H9 (cell line): ENCODE measurements at regions not wholly inside any gene's neighbourhood (a gene's known extent, or its start where the extent isn't known, plus 50 kb on each side); places are given as distances from the start of the nearest gene placed in this dataset.

Experiments used
- DNase-seq: peaks from one replicate; pipeline ENCODE4 v3.0.0-alpha.2; 2017
- H2AFZ ChIP-seq: one replicate; pipeline ENCODE4 v1.6.1; 2013; ENCODE audit warnings: mild to moderate bottlenecking, low read length, control low read depth, moderate library complexity
- H2AK5ac ChIP-seq: 2 replicates; pipeline ENCODE4 v1.6.1; 2013; ENCODE audit warnings: low read length, control low read depth, mixed read lengths; ENCODE audit not compliant: insufficient read length
- H2BK120ac ChIP-seq: one replicate; pipeline ENCODE4 v1.6.1; 2013; ENCODE audit warnings: low read depth, mild to moderate bottlenecking, low read length, control low read depth, inconsistent platforms; ENCODE audit not compliant: poor library complexity, severe bottlenecking
- H2BK12ac ChIP-seq: 2 replicates; pipeline ENCODE4 v1.6.1; 2013; ENCODE audit warnings: low read length, control low read depth, mixed read lengths, low read depth; ENCODE audit not compliant: insufficient read length
- H2BK15ac ChIP-seq: 2 replicates; pipeline ENCODE4 v1.6.1; 2013; ENCODE audit warnings: low read depth, low read length, control low read depth
- H2BK20ac ChIP-seq: one replicate; pipeline ENCODE4 v1.6.1; 2013; ENCODE audit warnings: low read depth, mild to moderate bottlenecking, low read length, control low read depth, inconsistent platforms; ENCODE audit not compliant: poor library complexity, severe bottlenecking
- H2BK5ac ChIP-seq: 2 replicates; pipeline ENCODE4 v1.6.1; 2013; ENCODE audit warnings: low read length, control low read depth, mixed read lengths; ENCODE audit not compliant: insufficient read length
- H3K14ac ChIP-seq: 2 replicates; pipeline ENCODE4 v1.6.1; 2013; ENCODE audit warnings: low read length, control low read depth; ENCODE audit not compliant: insufficient read depth
- H3K18ac ChIP-seq: 2 replicates; pipeline ENCODE4 v1.6.1; 2013; ENCODE audit warnings: low read depth, mild to moderate bottlenecking, mixed read lengths, low read length, control low read depth; ENCODE audit not compliant: insufficient read length
- H3K23ac ChIP-seq: 2 replicates; pipeline ENCODE4 v1.6.1; 2013; ENCODE audit warnings: low read length, control low read depth, mixed read lengths, low read depth; ENCODE audit not compliant: insufficient read length
- H3K23me2 ChIP-seq: 2 replicates; pipeline ENCODE4 v1.6.1; 2013; ENCODE audit warnings: low read depth, mild to moderate bottlenecking, mixed read lengths, low read length, control low read depth; ENCODE audit not compliant: insufficient read length, poor library complexity, severe bottlenecking
- H3K27ac ChIP-seq: 2 replicates; pipeline ENCODE4 v1.5.1; 2013; ENCODE audit warnings: low read length, control low read depth, mixed read lengths, low read depth; ENCODE audit not compliant: insufficient read length
- H3K27me3 ChIP-seq: 2 replicates; pipeline ENCODE4 v1.6.1; 2013; ENCODE audit warnings: low read length, control low read depth, inconsistent platforms; ENCODE audit not compliant: insufficient read depth
- H3K4ac ChIP-seq: 2 replicates; pipeline ENCODE4 v1.6.1; 2013; ENCODE audit warnings: low read depth, mild to moderate bottlenecking, control low read depth, inconsistent platforms, low read length, moderate library complexity
- H3K4me1 ChIP-seq: 2 replicates; pipeline ENCODE4 v1.6.1; 2013; ENCODE audit warnings: low read length, control low read depth, inconsistent platforms; ENCODE audit not compliant: insufficient read depth
- H3K4me2 ChIP-seq: 2 replicates; pipeline ENCODE4 v1.6.1; 2013; ENCODE audit warnings: low read length, control low read depth, mixed read lengths; ENCODE audit not compliant: insufficient read length, insufficient read depth
- H3K56ac ChIP-seq: 2 replicates; pipeline ENCODE4 v1.6.1; 2013; ENCODE audit warnings: low read depth, mild to moderate bottlenecking, mixed read lengths, low read length, control low read depth; ENCODE audit not compliant: insufficient read length
- H3K79me1 ChIP-seq: 2 replicates; pipeline ENCODE4 v1.6.1; 2013; ENCODE audit warnings: low read depth, mild to moderate bottlenecking, moderate library complexity, low read length, control low read depth, inconsistent platforms; ENCODE audit not compliant: insufficient read depth, poor library complexity, severe bottlenecking
- H3K79me2 ChIP-seq: 2 replicates; pipeline ENCODE4 v1.6.1; 2013; ENCODE audit warnings: low read length, control low read depth, inconsistent platforms; ENCODE audit not compliant: insufficient read depth
- H3K9ac ChIP-seq: 2 replicates; pipeline ENCODE4 v1.6.1; 2013; ENCODE audit warnings: low read length, control low read depth, mixed read lengths; ENCODE audit not compliant: insufficient read length; ENCODE audit errors: extremely low read depth
- H3K9me3 ChIP-seq: one replicate; pipeline ENCODE4 v1.6.1; 2013; ENCODE audit warnings: low read depth, low read length, inconsistent platforms; ENCODE audit not compliant: control insufficient read depth
- H3T11ph ChIP-seq: one replicate; pipeline ENCODE4 v1.6.1; 2013; ENCODE audit warnings: mild to moderate bottlenecking, low read length, control low read depth, inconsistent platforms
- H4K20me1 ChIP-seq: one replicate; pipeline ENCODE4 v1.6.1; 2013; ENCODE audit not compliant: control insufficient read depth, insufficient read length, insufficient read depth
- H4K5ac ChIP-seq: 2 replicates; pipeline ENCODE4 v1.6.1; 2013; ENCODE audit warnings: low read depth, mild to moderate bottlenecking, mixed read lengths, low read length, control low read depth; ENCODE audit not compliant: insufficient read length
- H4K8ac ChIP-seq: replicated peaks from 2 replicates; pipeline ENCODE4 v1.6.1; 2013; ENCODE audit warnings: low read length, control low read depth, mixed read lengths, low read depth; ENCODE audit not compliant: insufficient read length
- H4K91ac ChIP-seq: 2 replicates; pipeline ENCODE4 v1.6.1; 2013; ENCODE audit warnings: low read depth, mild to moderate bottlenecking, moderate library complexity, mixed read lengths, low read length, control low read depth; ENCODE audit not compliant: insufficient read length
- H3K27ac Mint-ChIP-seq, 3 experiments: 2 replicates in 2 of 3; 3 replicates in 1 of 3; pipeline ENCODE4 v1.8.0; 2020 to 2021; ENCODE audit warnings: mixed read lengths in 3 of 3, mild to moderate bottlenecking in 1 of 3, moderate library complexity in 1 of 3
- H3K27me3 Mint-ChIP-seq: 2 replicates; pipeline ENCODE4 v1.8.0; 2021; ENCODE audit warnings: low read depth, mild to moderate bottlenecking, moderate library complexity, mixed read lengths
- H3K36me3 Mint-ChIP-seq, 3 experiments: 2 replicates in 2 of 3; 3 replicates in 1 of 3; pipeline ENCODE4 v1.8.0; 2020 to 2021; ENCODE audit warnings: low read depth in 3 of 3, mixed read lengths in 3 of 3; ENCODE audit not compliant: insufficient read depth in 1 of 3
- H3K4me1 Mint-ChIP-seq, 2 experiments: 2 replicates each; pipeline ENCODE4 v1.8.0; 2020; ENCODE audit warnings: mixed read lengths in 2 of 2
- H3K4me3 Mint-ChIP-seq, 2 experiments: 2 replicates in 1 of 2; 3 replicates in 1 of 2; pipeline ENCODE4 v1.8.0; 2020 to 2021; ENCODE audit warnings: mild to moderate bottlenecking in 2 of 2, mixed read lengths in 2 of 2, moderate library complexity in 1 of 2
- H3K9me3 Mint-ChIP-seq, 2 experiments: 2 replicates in 1 of 2; 3 replicates in 1 of 2; pipeline ENCODE4 v1.8.0; 2020; ENCODE audit warnings: mild to moderate bottlenecking in 2 of 2, mixed read lengths in 2 of 2, moderate library complexity in 1 of 2
- CTCF ChIP-seq: fragments of 200-600 bp; sonication (generic); conservative IDR thresholded peaks from 3 replicates; pipeline ENCODE4 v1.8.0; 2021; ENCODE audit warnings: antibody characterized with exemption, mild to moderate bottlenecking
- WGBS: extraction: QIAGEN DNeasy Blood & Tissue Kit; methylation state at CpG from one replicate; pipeline ENCODE4 v1.1.7; 2013; ENCODE audit warnings: missing lambda C conversion rate, low lambda C conversion rate, mixed read lengths; ENCODE audit not compliant: insufficient read length; ENCODE audit errors: extremely low coverage; 5-methylcytosine and 5-hydroxymethylcytosine counted together

DNA sequence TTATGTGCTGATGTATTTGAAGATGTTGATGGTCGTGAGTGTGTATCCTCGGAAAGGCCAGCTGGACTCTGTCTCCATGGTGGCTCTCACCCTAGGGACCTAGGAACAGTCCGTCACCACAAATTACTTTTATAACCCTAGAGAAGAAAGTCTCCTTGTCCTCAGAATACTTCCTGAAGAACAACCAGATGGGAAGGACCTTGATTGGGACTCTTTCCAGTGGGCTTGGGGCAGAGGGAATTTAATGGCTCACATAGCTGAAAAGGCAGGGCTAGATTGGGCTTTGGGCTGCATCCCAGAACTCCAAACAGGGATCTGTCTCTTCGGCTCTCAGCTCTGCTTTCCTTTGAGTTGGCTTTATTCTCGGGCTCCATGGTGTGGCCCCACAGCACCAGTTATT lies 90.8 kb downstream of the TBX19 start:
- H4K8ac ChIP-seq = no peak overlapping the region
- H3K4me1 ChIP-seq = no peaks in the 10 kb centered on the region
- H3K23me2 ChIP-seq = no peaks in the 10 kb centered on the region
- H3K4me1 Mint-ChIP-seq = 0 out of 4 replicates have a peak, but pooled peaks cover 0 to 2% of the 10 kb centered on the region in 2 experiments
- TF ChIP-seq CTCF = no peak
- H3K18ac ChIP-seq = no peak overlapping the region
- no peak overlapping the region for H2BK20ac ChIP-seq
- no peak for DNase-seq
- no peaks in the 10 kb centered on the region for H3K79me1 ChIP-seq
- H2BK12ac ChIP-seq = no peak overlapping the region
- no peak overlapping the region for H3K4me3 Mint-ChIP-seq
- H3K79me2 ChIP-seq = no peaks in the 10 kb centered on the region
- no peak overlapping the region for H2BK15ac ChIP-seq
- H3K4ac ChIP-seq = no peak overlapping the region
- no peak overlapping the region for H2BK5ac ChIP-seq
- H3K9ac ChIP-seq = no peak overlapping the region
- no peak overlapping the region for H3K56ac ChIP-seq
- H3K23ac ChIP-seq = no peak overlapping the region
- no peak overlapping the region for H2AFZ ChIP-seq
- H3K36me3 Mint-ChIP-seq = no peaks in the 10 kb centered on the region
- H3K4me2 ChIP-seq = no peak overlapping the region
- no peak overlapping the region for H3K27ac Mint-ChIP-seq
- H4K5ac ChIP-seq = no peak overlapping the region
- peaks cover 1% of the 10 kb centered on the region for H3K27me3 Mint-ChIP-seq
- no peak overlapping the region for H3K27ac ChIP-seq
- H2BK120ac ChIP-seq = no peak overlapping the region
- H4K91ac ChIP-seq = no peak overlapping the region
- H3K9me3 Mint-ChIP-seq = no peaks in the 10 kb centered on the region
- H3K9me3 ChIP-seq = no peaks in the 10 kb centered on the region
- H3T11ph ChIP-seq = no peak overlapping the region
- H3K27me3 ChIP-seq = no peaks in the 10 kb centered on the region
- no peak overlapping the region for H3K14ac ChIP-seq
- WGBS = no CpG with 5 or more reads among the region's 5 CpGs
- H2AK5ac ChIP-seq = no peak overlapping the region
- H4K20me1 ChIP-seq = no peaks in the 10 kb centered on the region
